GM12878 (cell line): ENCODE measurements at regions not wholly inside any gene's neighbourhood (a gene's known extent, or its start where the extent isn't known, plus 50 kb on each side); places are given as distances from the start of the nearest gene placed in this dataset.

Experiments used
- ATF7 ChIP-seq: fragments of 450-650 bp; IDR thresholded peaks from 2 replicates; pipeline ENCODE4 v1.6.1; 2016; ENCODE audit warnings: low read depth, mild to moderate bottlenecking
- BCL11A ChIP-seq: IDR thresholded peaks from 2 replicates; pipeline ENCODE4 v1.6.1; 2011; ENCODE audit warnings: low read depth, low read length
- BMI1 ChIP-seq: fragments of 450-650 bp; IDR thresholded peaks from 2 replicates; pipeline ENCODE4 v1.6.1; 2016; ENCODE audit warnings: mild to moderate bottlenecking, moderate library complexity, borderline replicate concordance
- CBFB ChIP-seq: IDR thresholded peaks from 2 replicates; pipeline ENCODE4 v1.6.1; 2016; ENCODE audit warnings: antibody characterized with exemption, low read depth
- POLR2AphosphoS2 ChIP-seq: IDR thresholded peaks from 2 replicates; pipeline ENCODE4 v1.6.1; 2011; ENCODE audit warnings: low read depth, mild to moderate bottlenecking, low read length, improper control_type of control experiment, moderate library complexity
- SMAD1 ChIP-seq: fragments of 450-650 bp; IDR thresholded peaks from 2 replicates; pipeline ENCODE4 v1.6.1; 2018; ENCODE audit warnings: mild to moderate bottlenecking, low read depth; ENCODE audit not compliant: partially characterized antibody
- SREBF1 ChIP-seq: IDR thresholded peaks from 2 replicates; pipeline ENCODE4 v1.6.1; 2012; ENCODE audit warnings: mild to moderate bottlenecking, low read length
- TCF12 ChIP-seq: IDR thresholded peaks from 2 replicates; pipeline ENCODE4 v1.6.1; 2011; ENCODE audit warnings: low read depth, mild to moderate bottlenecking, low read length
- ZSCAN29 ChIP-seq: fragments of 450-650 bp; IDR thresholded peaks from 2 replicates; pipeline ENCODE4 v1.6.1; 2017; ENCODE audit warnings: mild to moderate bottlenecking, moderate library complexity
- TF ChIP-seq, protein P1 (sequence below): IDR thresholded peaks from 2 replicates; pipeline ENCODE4 v1.6.1; 2011; ENCODE audit warnings: borderline replicate concordance, low read depth, mild to moderate bottlenecking, moderate library complexity, low read length; ENCODE audit not compliant: insufficient read depth, poor library complexity, severe bottlenecking
- TF ChIP-seq, protein P2 (sequence below): fragments of 450-650 bp; IDR thresholded peaks from 2 replicates; pipeline ENCODE4 v1.6.1; 2017; ENCODE audit warnings: antibody characterized with exemption, mild to moderate bottlenecking, moderate library complexity
- TF ChIP-seq, protein P3 (sequence below): fragments of 450-650 bp; IDR thresholded peaks from 2 replicates; pipeline ENCODE4 v1.6.1; 2017; ENCODE audit warnings: mild to moderate bottlenecking, moderate library complexity

DNA sequence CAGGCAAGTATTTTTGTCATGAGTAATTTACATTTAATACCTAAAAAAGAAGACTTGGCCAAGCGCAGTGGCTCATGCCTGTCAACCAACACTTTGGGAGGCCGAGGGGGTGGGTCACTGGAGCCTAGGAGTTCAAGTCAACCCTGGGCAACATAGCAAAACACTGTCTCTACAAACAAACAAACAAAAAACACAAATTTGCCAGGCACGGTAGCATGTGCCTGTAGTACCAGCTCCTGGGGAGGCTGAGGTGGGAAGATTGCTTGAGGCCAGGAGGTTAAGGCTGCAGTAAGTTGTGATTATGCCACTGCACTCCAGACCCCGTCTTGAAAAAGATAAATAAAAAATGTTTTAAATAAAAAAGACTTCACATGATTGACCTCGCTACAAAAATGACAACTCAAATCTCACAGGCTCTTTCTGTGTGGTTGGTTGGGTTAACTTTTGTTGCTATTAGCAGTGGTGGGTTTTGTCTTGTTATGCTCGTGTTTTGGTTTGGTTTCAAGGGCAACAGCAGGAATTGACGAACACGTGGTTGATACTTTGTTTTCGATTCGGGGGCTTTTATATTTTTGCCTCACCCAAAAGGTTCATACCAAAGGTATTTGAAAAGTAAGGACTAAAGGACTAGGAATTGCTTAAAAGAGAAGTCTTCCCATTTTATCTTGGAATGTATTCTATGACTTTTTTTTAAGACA is 227.2 kb upstream of the MKLN1 start (continued):
- TF ChIP-seq SMAD1: peak; percentile 25
- TF ChIP-seq, protein P1, sequence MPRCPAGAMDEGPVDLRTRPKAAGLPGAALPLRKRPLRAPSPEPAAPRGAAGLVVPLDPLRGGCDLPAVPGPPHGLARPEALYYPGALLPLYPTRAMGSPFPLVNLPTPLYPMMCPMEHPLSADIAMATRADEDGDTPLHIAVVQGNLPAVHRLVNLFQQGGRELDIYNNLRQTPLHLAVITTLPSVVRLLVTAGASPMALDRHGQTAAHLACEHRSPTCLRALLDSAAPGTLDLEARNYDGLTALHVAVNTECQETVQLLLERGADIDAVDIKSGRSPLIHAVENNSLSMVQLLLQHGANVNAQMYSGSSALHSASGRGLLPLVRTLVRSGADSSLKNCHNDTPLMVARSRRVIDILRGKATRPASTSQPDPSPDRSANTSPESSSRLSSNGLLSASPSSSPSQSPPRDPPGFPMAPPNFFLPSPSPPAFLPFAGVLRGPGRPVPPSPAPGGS: no peak
- TF ChIP-seq SREBF1: no peak
- no peak for TF ChIP-seq TCF12
- no peak for TF ChIP-seq POLR2AphosphoS2
- TF ChIP-seq BCL11A: 0 out of 2 replicates have a peak, but pooled peaks have one; percentile 33
- 0 out of 2 replicates have a peak, but pooled peaks have one; percentile 47 for TF ChIP-seq BMI1
- TF ChIP-seq, protein P2, sequence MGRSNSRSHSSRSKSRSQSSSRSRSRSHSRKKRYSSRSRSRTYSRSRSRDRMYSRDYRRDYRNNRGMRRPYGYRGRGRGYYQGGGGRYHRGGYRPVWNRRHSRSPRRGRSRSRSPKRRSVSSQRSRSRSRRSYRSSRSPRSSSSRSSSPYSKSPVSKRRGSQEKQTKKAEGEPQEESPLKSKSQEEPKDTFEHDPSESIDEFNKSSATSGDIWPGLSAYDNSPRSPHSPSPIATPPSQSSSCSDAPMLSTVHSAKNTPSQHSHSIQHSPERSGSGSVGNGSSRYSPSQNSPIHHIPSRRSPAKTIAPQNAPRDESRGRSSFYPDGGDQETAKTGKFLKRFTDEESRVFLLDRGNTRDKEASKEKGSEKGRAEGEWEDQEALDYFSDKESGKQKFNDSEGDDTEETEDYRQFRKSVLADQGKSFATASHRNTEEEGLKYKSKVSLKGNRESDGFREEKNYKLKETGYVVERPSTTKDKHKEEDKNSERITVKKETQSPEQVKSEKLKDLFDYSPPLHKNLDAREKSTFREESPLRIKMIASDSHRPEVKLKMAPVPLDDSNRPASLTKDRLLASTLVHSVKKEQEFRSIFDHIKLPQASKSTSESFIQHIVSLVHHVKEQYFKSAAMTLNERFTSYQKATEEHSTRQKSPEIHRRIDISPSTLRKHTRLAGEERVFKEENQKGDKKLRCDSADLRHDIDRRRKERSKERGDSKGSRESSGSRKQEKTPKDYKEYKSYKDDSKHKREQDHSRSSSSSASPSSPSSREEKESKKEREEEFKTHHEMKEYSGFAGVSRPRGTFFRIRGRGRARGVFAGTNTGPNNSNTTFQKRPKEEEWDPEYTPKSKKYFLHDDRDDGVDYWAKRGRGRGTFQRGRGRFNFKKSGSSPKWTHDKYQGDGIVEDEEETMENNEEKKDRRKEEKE: no peak
- TF ChIP-seq, protein P3, sequence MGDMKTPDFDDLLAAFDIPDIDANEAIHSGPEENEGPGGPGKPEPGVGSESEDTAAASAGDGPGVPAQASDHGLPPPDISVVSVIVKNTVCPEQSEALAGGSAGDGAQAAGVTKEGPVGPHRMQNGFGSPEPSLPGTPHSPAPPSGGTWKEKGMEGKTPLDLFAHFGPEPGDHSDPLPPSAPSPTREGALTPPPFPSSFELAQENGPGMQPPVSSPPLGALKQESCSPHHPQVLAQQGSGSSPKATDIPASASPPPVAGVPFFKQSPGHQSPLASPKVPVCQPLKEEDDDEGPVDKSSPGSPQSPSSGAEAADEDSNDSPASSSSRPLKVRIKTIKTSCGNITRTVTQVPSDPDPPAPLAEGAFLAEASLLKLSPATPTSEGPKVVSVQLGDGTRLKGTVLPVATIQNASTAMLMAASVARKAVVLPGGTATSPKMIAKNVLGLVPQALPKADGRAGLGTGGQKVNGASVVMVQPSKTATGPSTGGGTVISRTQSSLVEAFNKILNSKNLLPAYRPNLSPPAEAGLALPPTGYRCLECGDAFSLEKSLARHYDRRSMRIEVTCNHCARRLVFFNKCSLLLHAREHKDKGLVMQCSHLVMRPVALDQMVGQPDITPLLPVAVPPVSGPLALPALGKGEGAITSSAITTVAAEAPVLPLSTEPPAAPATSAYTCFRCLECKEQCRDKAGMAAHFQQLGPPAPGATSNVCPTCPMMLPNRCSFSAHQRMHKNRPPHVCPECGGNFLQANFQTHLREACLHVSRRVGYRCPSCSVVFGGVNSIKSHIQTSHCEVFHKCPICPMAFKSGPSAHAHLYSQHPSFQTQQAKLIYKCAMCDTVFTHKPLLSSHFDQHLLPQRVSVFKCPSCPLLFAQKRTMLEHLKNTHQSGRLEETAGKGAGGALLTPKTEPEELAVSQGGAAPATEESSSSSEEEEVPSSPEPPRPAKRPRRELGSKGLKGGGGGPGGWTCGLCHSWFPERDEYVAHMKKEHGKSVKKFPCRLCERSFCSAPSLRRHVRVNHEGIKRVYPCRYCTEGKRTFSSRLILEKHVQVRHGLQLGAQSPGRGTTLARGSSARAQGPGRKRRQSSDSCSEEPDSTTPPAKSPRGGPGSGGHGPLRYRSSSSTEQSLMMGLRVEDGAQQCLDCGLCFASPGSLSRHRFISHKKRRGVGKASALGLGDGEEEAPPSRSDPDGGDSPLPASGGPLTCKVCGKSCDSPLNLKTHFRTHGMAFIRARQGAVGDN: 0 out of 2 replicates have a peak, but pooled peaks have one; percentile 16
- no peak for TF ChIP-seq ATF7
- no peak for TF ChIP-seq ZSCAN29
- no peak for TF ChIP-seq CBFB
